Hepatocyte (in vitro differentiated cells): ENCODE measurements at regions not wholly inside any gene's neighbourhood (a gene's known extent, or its start where the extent isn't known, plus 50 kb on each side); places are given as distances from the start of the nearest gene placed in this dataset.

Source experiments
- EZH2 ChIP-seq: fragments of 200-600 bp; sonication (generic); IDR thresholded peaks from 2 replicates; pipeline ENCODE4 v1.6.1; 2016; ENCODE audit warnings: antibody characterized with exemption, mild to moderate bottlenecking, borderline replicate concordance
- EZH2phosphoT487 ChIP-seq: fragments of 200-600 bp; sonication (generic); IDR thresholded peaks from one replicate; pipeline ENCODE4 v1.6.1; 2018; ENCODE audit warnings: antibody characterized with exemption, mild to moderate bottlenecking, low read depth, moderate library complexity; ENCODE audit not compliant: unreplicated experiment, severe bottlenecking
- TF ChIP-seq, protein P1 (sequence below): fragments of 200-600 bp; sonication (generic); IDR thresholded peaks from 2 replicates; pipeline ENCODE4 v1.5.1; 2016; ENCODE audit warnings: antibody characterized with exemption, mild to moderate bottlenecking; ENCODE audit not compliant: poor library complexity

DNA sequence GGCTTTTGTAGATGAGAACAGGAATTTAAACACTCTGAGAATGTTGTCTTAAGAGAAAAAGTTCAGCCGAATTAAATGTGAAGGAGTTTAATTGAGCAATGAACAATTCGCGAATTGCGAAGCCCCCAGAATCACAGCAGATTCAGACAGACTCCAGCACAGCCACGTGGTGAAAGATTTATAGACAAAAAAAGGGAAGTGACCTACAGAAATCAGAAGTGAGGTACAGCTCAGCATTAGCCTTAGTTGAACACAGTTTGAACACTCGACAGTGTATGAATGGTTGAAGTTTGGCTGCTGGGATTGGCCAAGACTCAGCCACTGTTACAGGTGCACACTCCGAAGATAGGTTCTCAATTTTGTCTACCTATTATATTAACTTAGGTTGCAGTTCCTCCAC is 264.0 kb upstream of the CHST9 start:
- TF ChIP-seq EZH2phosphoT487 (no peak), EZH2 (no peak)
- TF ChIP-seq, protein P1, sequence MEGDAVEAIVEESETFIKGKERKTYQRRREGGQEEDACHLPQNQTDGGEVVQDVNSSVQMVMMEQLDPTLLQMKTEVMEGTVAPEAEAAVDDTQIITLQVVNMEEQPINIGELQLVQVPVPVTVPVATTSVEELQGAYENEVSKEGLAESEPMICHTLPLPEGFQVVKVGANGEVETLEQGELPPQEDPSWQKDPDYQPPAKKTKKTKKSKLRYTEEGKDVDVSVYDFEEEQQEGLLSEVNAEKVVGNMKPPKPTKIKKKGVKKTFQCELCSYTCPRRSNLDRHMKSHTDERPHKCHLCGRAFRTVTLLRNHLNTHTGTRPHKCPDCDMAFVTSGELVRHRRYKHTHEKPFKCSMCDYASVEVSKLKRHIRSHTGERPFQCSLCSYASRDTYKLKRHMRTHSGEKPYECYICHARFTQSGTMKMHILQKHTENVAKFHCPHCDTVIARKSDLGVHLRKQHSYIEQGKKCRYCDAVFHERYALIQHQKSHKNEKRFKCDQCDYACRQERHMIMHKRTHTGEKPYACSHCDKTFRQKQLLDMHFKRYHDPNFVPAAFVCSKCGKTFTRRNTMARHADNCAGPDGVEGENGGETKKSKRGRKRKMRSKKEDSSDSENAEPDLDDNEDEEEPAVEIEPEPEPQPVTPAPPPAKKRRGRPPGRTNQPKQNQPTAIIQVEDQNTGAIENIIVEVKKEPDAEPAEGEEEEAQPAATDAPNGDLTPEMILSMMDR, result no peak
